Smooth muscle cell (in vitro differentiated cells): ENCODE measurements at regions not wholly inside any gene's neighbourhood (a gene's known extent, or its start where the extent isn't known, plus 50 kb on each side); places are given as distances from the start of the nearest gene placed in this dataset.

Experiments used
- DNase-seq: peaks from one replicate; lab custom pipeline; 2025; ENCODE audit not compliant: unreplicated experiment; lab: John Stamatoyannopoulos, UW
- H2AFZ ChIP-seq: fragments of 200-600 bp; sonication (generic); 2 replicates; pipeline ENCODE4 v1.6.0; 2016; ENCODE audit warnings: antibody characterized with exemption, low read depth, mild to moderate bottlenecking
- H3F3A ChIP-seq: fragments of 200-600 bp; sonication (generic); 2 replicates; pipeline ENCODE4 v1.6.0; 2017; ENCODE audit warnings: antibody characterized with exemption, low read depth
- H3K27ac ChIP-seq: fragments of 200-600 bp; sonication (generic); 2 replicates; pipeline ENCODE4 v1.5.1; 2016; ENCODE audit warnings: low read depth, mild to moderate bottlenecking
- H3K27me3 ChIP-seq: fragments of 200-600 bp; sonication (generic); 2 replicates; pipeline ENCODE4 v1.6.1; 2016; ENCODE audit warnings: low read depth, mild to moderate bottlenecking
- H3K36me3 ChIP-seq: fragments of 200-600 bp; sonication (generic); 2 replicates; pipeline ENCODE4 v1.5.1; 2016; ENCODE audit warnings: low read depth
- H3K4me1 ChIP-seq: fragments of 200-600 bp; sonication (generic); 2 replicates; pipeline ENCODE4 v1.5.1; 2016; ENCODE audit warnings: low read depth
- H3K4me2 ChIP-seq: fragments of 200-600 bp; sonication (generic); 2 replicates; pipeline ENCODE4 v1.6.0; 2016; ENCODE audit warnings: mild to moderate bottlenecking
- H3K4me3 ChIP-seq: fragments of 200-600 bp; sonication (generic); 2 replicates; pipeline ENCODE4 v1.5.1; 2016; ENCODE audit warnings: mild to moderate bottlenecking
- H3K79me2 ChIP-seq: fragments of 200-600 bp; sonication (generic); 2 replicates; pipeline ENCODE4 v1.6.0; 2016; ENCODE audit warnings: low read depth, mild to moderate bottlenecking
- H3K9ac ChIP-seq: fragments of 200-600 bp; sonication (generic); 2 replicates; pipeline ENCODE4 v1.6.0; 2016; ENCODE audit warnings: low read depth
- H3K9me3 ChIP-seq: fragments of 200-600 bp; sonication (generic); replicated peaks from 2 replicates; pipeline ENCODE4 v1.5.1; 2016; ENCODE audit warnings: low read depth
- H4K20me1 ChIP-seq: fragments of 200-600 bp; sonication (generic); 2 replicates; pipeline ENCODE4 v1.6.0; 2016; ENCODE audit warnings: low read depth
- WGBS: methylation state at CpG from one replicate; pipeline ENCODE4 v1.1.7; 2016; ENCODE audit warnings: low lambda C conversion rate; 5-methylcytosine and 5-hydroxymethylcytosine counted together
- TF ChIP-seq, protein P1 (sequence below): fragments of 200-600 bp; sonication (generic); IDR thresholded peaks from 2 replicates; pipeline ENCODE4 v1.5.1; 2017; ENCODE audit warnings: borderline replicate concordance, mild to moderate bottlenecking, antibody characterized with exemption; ENCODE audit not compliant: insufficient read depth, poor library complexity, severe bottlenecking

DNA sequence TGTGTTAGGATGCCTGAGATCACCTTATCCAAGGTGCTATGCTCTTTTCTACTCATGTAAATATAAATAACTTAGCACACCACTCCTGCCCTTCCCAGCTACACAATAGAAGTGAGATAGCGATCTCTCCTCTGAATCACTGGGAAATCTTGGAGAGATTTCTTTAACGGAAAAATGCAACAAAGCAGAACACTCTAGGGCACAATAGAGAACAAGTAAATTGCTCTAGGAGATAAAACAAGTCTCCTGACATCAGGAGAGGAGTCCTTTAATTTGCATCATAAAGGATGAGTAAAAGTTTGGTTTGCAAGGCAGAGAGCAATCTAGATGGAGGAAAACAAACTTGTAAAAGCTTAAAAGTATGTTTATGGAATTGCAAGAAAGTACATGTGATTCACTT is 224.1 kb downstream of the PAX3 start:
- Histone ChIP-seq H2AFZ (no peak overlapping the region), H3K4me1 (peaks cover 6% of the 10 kb centered on the region), H4K20me1 (no peaks in the 10 kb centered on the region), H3K4me2 (no peak overlapping the region), H3K4me3 (no peak overlapping the region), H3K27me3 (peaks cover 13% of the 10 kb centered on the region), H3K36me3 (no peaks in the 10 kb centered on the region), H3K79me2 (no peaks in the 10 kb centered on the region), H3K27ac (no peak overlapping the region), H3F3A (no peaks in the 10 kb centered on the region), H3K9ac (no peak overlapping the region), H3K9me3 (no peaks in the 10 kb centered on the region)
- DNase-seq: no peak
- TF ChIP-seq, protein P1, sequence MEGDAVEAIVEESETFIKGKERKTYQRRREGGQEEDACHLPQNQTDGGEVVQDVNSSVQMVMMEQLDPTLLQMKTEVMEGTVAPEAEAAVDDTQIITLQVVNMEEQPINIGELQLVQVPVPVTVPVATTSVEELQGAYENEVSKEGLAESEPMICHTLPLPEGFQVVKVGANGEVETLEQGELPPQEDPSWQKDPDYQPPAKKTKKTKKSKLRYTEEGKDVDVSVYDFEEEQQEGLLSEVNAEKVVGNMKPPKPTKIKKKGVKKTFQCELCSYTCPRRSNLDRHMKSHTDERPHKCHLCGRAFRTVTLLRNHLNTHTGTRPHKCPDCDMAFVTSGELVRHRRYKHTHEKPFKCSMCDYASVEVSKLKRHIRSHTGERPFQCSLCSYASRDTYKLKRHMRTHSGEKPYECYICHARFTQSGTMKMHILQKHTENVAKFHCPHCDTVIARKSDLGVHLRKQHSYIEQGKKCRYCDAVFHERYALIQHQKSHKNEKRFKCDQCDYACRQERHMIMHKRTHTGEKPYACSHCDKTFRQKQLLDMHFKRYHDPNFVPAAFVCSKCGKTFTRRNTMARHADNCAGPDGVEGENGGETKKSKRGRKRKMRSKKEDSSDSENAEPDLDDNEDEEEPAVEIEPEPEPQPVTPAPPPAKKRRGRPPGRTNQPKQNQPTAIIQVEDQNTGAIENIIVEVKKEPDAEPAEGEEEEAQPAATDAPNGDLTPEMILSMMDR: no peak
- 11% methylated on average over 2 of the region's 2 CpGs for WGBS

GRCh38 chr2:222071911-222072310 is 226.9 kb downstream of the PAX3 start:
- H3K27me3 ChIP-seq: peaks cover 20% of the 10 kb centered on the region
- H3K9me3 ChIP-seq: no peaks in the 10 kb centered on the region

GRCh38 chr2:222064286-222064685 is 234.5 kb downstream of the PAX3 start:
- TF ChIP-seq, protein P1: no peak
- Histone ChIP-seq H3K27me3 (peaks cover 61% of the 10 kb centered on the region), H3K4me2 (no peak overlapping the region), H3K36me3 (no peaks in the 10 kb centered on the region), H3K4me3 (no peak overlapping the region), H3F3A (no peaks in the 10 kb centered on the region), H3K4me1 (no peaks in the 10 kb centered on the region), H2AFZ (no peak overlapping the region), H3K9me3 (no peaks in the 10 kb centered on the region), H3K27ac (no peak overlapping the region), H3K79me2 (no peaks in the 10 kb centered on the region), H3K9ac (no peak overlapping the region), H4K20me1 (no peaks in the 10 kb centered on the region)
- DNase-seq: no peak
- WGBS: 92% methylated on average over 2 of the region's 2 CpGs

More at GRCh38 chr2:222071911-222072310, 226.9 kb downstream of the PAX3 start:
- no peaks in the 10 kb centered on the region for H3F3A ChIP-seq
- TF ChIP-seq, protein P1: no peak
- H2AFZ ChIP-seq: no peak overlapping the region
- H4K20me1 ChIP-seq: no peaks in the 10 kb centered on the region
- no peak overlapping the region for H3K4me2 ChIP-seq
- no peak for DNase-seq
- no peak overlapping the region for H3K9ac ChIP-seq
- H3K36me3 ChIP-seq: no peaks in the 10 kb centered on the region
- WGBS: 96% methylated on average over 2 of the region's 2 CpGs
- H3K4me1 ChIP-seq: peaks cover 6% of the 10 kb centered on the region
- no peak overlapping the region for H3K27ac ChIP-seq
- no peak overlapping the region for H3K4me3 ChIP-seq
- H3K79me2 ChIP-seq: no peaks in the 10 kb centered on the region

GRCh38 chr2:222058819-222059445 is 239.9 kb downstream of the PAX3 start:
- TF ChIP-seq, protein P1: no peak
- Histone ChIP-seq H3K4me1 (peaks cover 10% of the 10 kb centered on the region), H3K4me3 (no peak overlapping the region), H3K9me3 (no peaks in the 10 kb centered on the region), H3K27me3 (peaks cover 82% of the 10 kb centered on the region), H3K27ac (no peak overlapping the region), H3K9ac (no peak overlapping the region), H2AFZ (no peak overlapping the region), H3K79me2 (no peaks in the 10 kb centered on the region), H3K4me2 (no peak overlapping the region), H4K20me1 (no peaks in the 10 kb centered on the region), H3K36me3 (no peaks in the 10 kb centered on the region), H3F3A (peaks cover 8% of the 10 kb centered on the region)
- 89% methylated on average over 2 of the region's 2 CpGs for WGBS
- DNase-seq: no peak
